Erythroblast (primary cell): ENCODE measurements at regions not wholly inside any gene's neighbourhood (a gene's known extent, or its start where the extent isn't known, plus 50 kb on each side); places are given as distances from the start of the nearest gene placed in this dataset.

ENCODE experiments used
- GATA1 ChIP-seq: IDR thresholded peaks from 2 replicates; pipeline ENCODE4 v1.6.1; 2011; ENCODE audit warnings: low read depth, mild to moderate bottlenecking, control low read depth, low read length, moderate library complexity
- POLR2A ChIP-seq: IDR thresholded peaks from 2 replicates; pipeline ENCODE4 v1.6.1; 2011; ENCODE audit warnings: mild to moderate bottlenecking, low read length

GRCh38 chr3:75300606-75301005 lies 363.5 kb upstream of the FRG2C start:
- TF ChIP-seq POLR2A (no peak), GATA1 (no peak)
